GM21576 (cell line): ENCODE measurements at regions not wholly inside any gene's neighbourhood (a gene's known extent, or its start where the extent isn't known, plus 50 kb on each side); places are given as distances from the start of the nearest gene placed in this dataset.

ENCODE experiments used
- ATAC-seq: cut with Tn5 transposase; IDR thresholded peaks from one replicate; pipeline ENCODE4 v1.9.1; 2021; ENCODE audit warnings: mild to moderate bottlenecking, moderate library complexity; ENCODE audit not compliant: unreplicated experiment

GRCh38 chr17:69878661-69879060 lies 196.4 kb upstream of the KCNJ16 start:
- ATAC-seq = no peak

DNA sequence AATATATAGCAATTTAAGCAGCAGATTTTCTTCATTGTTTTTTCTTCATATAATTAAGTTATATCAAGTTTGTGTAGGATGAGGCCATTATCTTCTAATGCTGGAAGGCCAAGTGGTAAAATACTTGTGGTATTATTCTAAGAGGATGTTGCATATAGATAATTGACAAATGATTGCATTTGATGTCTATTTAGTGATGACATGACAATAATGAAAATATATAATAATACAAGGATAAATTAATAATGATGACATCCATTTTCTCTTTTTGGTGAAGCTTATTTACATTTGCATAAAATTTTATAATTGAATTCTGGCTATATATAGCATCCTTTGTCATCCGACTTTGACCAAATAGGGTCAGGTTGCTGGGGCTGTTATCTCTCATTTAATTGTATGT lies 195.4 kb upstream of the KCNJ16 start:
- no peak for ATAC-seq

DNA sequence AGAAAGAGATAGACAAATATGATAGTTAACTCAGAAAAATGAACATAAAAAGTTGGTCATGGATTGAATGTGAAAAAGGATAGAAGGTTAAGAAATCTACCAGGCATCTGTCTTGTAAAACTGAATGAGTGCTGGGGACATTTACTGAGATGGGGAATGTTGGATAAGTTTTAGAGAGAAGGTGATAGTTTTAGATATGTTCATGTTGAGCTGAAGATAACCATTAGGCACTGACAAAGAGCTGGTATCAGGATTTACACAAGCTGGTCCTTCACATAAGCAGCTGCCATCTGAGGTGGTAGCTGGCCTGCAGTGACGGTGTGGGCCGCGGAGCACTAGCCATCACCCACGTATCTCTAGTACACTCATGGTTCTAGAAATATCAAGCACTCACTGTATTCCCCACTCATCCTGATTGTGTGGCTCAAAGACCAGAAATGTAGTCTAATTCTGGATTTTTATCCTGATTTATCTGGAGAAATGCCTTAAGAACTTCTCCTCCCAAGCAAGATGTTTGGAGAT lies 194.4 kb upstream of the KCNJ16 start:
- no peak for ATAC-seq

DNA sequence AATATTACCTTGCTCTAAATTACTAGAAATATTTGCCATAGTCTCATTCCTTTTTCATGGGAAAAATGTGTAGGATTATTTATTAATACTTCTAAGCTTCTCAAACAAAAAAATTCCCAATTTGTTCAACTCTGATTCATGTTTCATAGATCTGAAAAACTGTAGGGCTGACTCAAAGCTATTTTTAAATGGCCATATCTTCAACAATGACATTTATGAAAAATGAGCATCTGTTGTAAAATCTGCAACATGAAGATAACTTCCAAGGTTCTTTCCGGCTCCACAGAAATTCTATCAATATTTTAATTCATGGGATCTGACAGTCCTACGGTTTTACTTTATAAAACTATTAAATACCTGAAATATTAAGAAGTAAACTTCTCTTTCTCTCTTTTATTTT lies 192.7 kb upstream of the KCNJ16 start:
- no peak for ATAC-seq

GRCh38 chr17:69883120-69883519 lies 191.9 kb upstream of the KCNJ16 start:
- no peak for ATAC-seq

DNA sequence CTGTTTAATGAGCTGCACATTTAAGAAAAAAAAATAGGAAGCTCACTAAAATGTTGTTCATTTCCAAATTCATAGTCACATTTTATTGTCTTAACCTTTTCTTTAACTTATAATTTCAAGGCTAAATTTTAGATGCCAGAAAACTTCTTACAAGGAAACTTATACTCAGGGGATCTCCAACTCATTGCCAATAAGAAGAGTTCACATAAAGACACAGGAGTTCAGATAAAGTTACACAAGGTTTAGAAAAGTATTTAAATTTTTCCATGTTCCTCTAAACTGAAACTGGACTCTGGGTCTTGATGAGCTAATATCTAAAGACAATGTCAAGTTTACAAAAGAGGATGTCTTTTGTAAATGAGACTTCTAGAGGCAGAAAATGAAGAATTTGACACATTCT lies 190.7 kb upstream of the KCNJ16 start:
- ATAC-seq = no peak

DNA sequence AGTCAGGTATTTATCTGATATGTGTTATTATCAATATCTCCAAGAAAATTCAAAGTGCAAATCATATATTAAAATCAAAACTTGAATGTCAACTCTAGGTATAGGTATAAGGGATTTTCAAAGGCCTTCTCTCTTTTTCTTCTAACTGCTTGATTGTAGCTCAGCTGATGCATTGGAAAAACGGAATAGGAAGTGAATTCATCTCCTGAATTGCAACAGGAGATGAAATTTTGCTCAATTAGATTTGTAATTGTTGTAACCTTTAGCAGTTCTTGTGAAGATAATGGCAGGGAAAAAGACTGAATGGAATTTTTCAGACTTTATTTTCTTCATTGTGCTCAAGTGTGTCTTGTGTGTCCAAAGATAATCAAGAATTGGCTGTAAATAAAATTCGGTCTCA lies 190.2 kb upstream of the KCNJ16 start:
- no peak for ATAC-seq

- ATAC-seq = no peak
Observed at GRCh38 chr17:69898601-69899000, 176.4 kb upstream of the KCNJ16 start.

GRCh38 chr17:69900101-69900500 lies 174.9 kb upstream of the KCNJ16 start:
- no peak for ATAC-seq

GRCh38 chr17:69900829-69901228 lies 174.2 kb upstream of the KCNJ16 start:
- ATAC-seq = no peak

- no peak for ATAC-seq
Observed at GRCh38 chr17:69906306-69906705, 168.7 kb upstream of the KCNJ16 start.

DNA sequence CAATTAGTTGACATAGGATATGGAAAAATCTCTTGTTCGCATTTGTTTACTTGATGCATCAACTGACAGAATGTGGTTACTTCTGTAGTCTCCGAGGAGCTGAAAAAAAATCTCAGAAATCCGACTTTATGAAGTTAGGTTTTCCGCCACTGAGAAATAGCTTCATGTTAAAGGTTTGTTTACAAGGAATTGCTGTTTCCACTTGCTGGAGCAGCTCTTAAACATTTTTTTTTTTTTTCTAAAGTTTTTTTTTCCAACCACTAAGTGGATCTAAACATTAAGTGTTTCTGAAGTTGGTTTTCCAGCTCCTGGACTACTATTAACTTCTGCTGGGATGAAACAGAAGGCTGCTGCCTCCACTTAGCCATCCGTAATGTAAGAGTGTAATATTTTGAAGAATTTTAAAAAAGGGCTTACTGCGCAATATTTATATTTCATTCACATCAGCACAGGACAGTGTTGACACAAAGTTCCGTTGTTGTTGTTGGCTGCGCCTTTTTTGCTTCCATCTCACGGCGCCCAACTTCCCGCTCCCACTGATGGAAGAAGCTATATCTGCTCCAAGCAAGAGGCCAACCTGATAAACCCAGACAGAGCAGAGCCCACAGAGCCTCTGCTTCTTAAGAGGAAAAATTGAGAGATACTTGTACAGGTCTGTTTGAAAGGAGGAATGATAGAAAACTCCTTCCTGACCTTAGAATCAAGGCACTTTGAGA lies 167.7 kb upstream of the KCNJ16 start:
- no peak for ATAC-seq

- no peak for ATAC-seq
Observed at GRCh38 chr17:69908626-69909368, 166.2 kb upstream of the KCNJ16 start.

DNA sequence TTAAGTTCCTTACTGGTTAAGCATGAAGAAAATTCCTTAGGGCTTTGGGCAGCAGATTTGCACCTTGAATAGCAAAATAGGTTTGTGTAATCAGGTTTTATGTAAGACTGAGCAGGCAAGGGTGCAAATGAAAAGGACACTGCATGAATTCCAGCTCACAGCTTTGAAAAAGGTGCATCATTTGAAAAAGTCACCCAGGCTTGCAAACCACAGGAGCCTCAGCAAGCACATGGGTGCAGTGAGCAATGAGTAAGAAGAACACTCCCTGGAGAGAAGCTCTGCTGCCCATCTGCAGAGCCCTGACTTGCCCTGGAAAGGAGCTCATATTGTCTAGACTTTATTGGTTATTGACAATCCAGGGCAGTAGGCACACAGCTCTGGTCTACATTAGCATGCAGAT lies 165.6 kb upstream of the KCNJ16 start:
- no peak for ATAC-seq

GRCh38 chr17:69912805-69913204 lies 162.2 kb upstream of the KCNJ16 start:
- no peak for ATAC-seq

DNA sequence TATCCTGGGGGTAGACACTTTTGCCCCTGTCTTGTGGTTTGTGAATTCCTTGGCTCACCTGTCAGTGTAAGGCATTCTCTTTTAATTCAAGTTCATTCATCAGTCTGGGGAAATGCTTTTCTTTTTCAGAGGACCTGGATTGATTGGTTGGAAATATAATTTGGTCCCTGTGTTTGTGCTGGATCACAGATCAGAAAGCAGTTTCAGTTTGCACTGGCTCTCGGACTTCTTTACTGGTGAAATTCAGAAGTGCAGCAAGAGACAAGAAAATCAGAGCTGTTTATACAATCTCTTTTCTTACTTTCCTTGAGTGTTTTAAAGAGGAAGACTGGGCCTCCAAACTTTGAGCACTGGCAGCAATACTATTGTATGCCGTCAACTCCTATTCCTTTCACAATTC lies 161.8 kb upstream of the KCNJ16 start:
- ATAC-seq = no peak

- no peak for ATAC-seq
Observed at GRCh38 chr17:69913616-69914015, 161.4 kb upstream of the KCNJ16 start.

DNA sequence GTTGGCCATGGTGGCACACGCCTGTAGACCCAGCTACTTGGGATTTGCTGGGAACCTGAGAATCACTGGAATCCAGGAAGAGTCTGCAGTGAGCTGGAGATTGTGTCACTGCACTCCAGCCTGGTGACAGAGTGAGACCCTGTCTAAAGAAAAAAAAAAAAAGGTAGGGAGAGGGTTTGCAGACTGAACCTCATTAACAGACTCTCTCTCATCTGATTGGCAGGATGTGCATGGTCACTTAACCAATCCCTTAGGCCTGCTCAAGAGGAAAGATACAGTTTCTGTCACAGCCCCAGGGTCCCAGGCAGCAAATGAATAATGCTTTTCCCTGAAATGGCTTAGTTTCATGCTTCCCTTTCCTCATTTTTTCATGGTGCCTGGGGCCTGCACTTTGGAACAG lies 160.5 kb upstream of the KCNJ16 start:
- ATAC-seq = no peak

DNA sequence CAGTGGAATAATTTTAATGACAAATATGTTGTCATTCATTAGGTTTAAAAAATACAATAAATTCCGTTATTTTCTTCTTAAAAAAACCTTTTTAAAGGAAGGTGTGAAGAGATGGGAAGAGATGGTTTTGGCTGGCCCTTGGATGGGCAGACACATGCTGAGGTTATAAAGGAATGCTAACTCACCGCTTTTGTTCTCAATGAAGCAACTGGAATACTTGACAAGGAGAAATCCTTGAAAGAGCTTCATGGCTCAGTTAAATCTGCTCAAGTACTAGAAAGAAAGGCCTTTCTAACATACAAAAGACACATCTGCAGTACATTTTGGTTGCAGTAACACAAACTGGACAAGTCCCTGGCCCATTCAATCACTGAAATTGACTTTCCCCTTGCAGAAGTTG lies 158.3 kb upstream of the KCNJ16 start:
- no peak for ATAC-seq

GRCh38 chr17:69918164-69918563 lies 156.9 kb upstream of the KCNJ16 start:
- no peak for ATAC-seq

GRCh38 chr17:69919789-69920188 lies 155.2 kb upstream of the KCNJ16 start:
- no peak for ATAC-seq

DNA sequence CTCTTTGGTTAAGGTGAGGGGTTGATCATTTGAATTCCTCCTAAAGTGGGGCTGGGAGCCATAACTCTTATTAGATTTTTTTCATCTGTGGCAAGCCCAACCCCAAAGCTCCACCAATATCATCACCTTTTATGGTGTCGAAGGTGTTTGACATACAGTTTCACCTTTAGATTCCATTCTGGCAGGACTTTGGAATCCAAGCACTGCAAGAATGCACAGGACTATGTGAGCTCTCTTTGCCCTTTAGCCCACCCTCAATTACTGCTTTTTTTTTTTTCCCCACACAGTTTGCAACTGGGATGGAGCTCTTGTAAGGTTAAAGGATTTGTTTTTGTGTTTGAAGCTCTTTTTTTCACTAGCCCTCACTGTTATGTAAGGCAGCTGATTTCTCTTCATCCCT lies 154.0 kb upstream of the KCNJ16 start:
- no peak for ATAC-seq
